HEK293 (cell line): ENCODE measurements at regions not wholly inside any gene's neighbourhood (a gene's known extent, or its start where the extent isn't known, plus 50 kb on each side); places are given as distances from the start of the nearest gene placed in this dataset.

ENCODE experiments used
- CTCF ChIA-PET: fragments of 350-600 bp; formaldehyde crosslinking; extraction: SDS; loops from one replicate; lab custom pipeline; 2021; ENCODE audit warnings: antibody characterized with exemption; lab: Yijun Ruan, JAX
- POLR2A ChIA-PET: fragments of 300-600 bp; formaldehyde crosslinking; extraction: SDS; loops from one replicate; lab custom pipeline; 2020; ENCODE audit warnings: antibody characterized with exemption, inconsistent platforms; lab: Yijun Ruan, JAX
- H3K27ac ChIP-seq: fragments of 200-500 bp; sonication (Bioruptor generic); 2 replicates; pipeline ENCODE4 v1.5.1; 2014; ENCODE audit warnings: low read depth, low read length, control low read depth, inconsistent platforms; ENCODE audit errors: extremely low read depth
- H3K36me3 ChIP-seq, 2 experiments: fragments of 200-500 bp in 1 of 2; sonication (Bioruptor generic) in 1 of 2; 1 replicate in 1 of 2; 2 replicates in 1 of 2; pipeline ENCODE4 v1.5.1; 2014 to 2017; ENCODE audit warnings: inconsistent platforms in 2 of 2, low read length in 2 of 2; ENCODE audit not compliant: control insufficient read depth in 2 of 2, insufficient read depth in 1 of 2
- H3K4me1 ChIP-seq: fragments of 200-500 bp; sonication (Bioruptor generic); 2 replicates; pipeline ENCODE4 v1.5.1; 2014; ENCODE audit warnings: mild to moderate bottlenecking, low read length, inconsistent platforms; ENCODE audit not compliant: control insufficient read depth, insufficient read depth
- H3K4me3 ChIP-seq: 2 replicates; pipeline ENCODE4 v1.5.1; 2011; ENCODE audit warnings: low read depth, mild to moderate bottlenecking, control low read depth, low read length, moderate library complexity
- H3K9me3 ChIP-seq: fragments of 200-500 bp; sonication (Bioruptor generic); 2 replicates; pipeline ENCODE4 v1.5.1; 2014; ENCODE audit warnings: low read depth, low read length, inconsistent platforms; ENCODE audit not compliant: control insufficient read depth, insufficient read depth
- FEZF1 ChIP-seq: fragments of 450-650 bp; formaldehyde crosslinking; IDR thresholded peaks from 2 replicates; pipeline ENCODE4 v1.5.1; 2016; ENCODE audit warnings: missing biosample characterization, missing genetic modification characterization
- GFI1B ChIP-seq: fragments of 450-650 bp; formaldehyde crosslinking; IDR thresholded peaks from 2 replicates; pipeline ENCODE4 v1.5.1; 2016; ENCODE audit warnings: missing biosample characterization, missing genetic modification characterization
- KLF9 ChIP-seq: fragments of 450-650 bp; formaldehyde crosslinking; IDR thresholded peaks from 2 replicates; pipeline ENCODE4 v1.5.1; 2016; ENCODE audit warnings: missing biosample characterization, missing genetic modification characterization, low read depth
- PRDM6 ChIP-seq: fragments of 450-650 bp; formaldehyde crosslinking; IDR thresholded peaks from 2 replicates; pipeline ENCODE4 v1.5.1; 2017; ENCODE audit warnings: missing biosample characterization, missing genetic modification characterization
- ZEB2 ChIP-seq: fragments of 450-650 bp; formaldehyde crosslinking; IDR thresholded peaks from 2 replicates; pipeline ENCODE4 v1.5.1; 2016; ENCODE audit warnings: missing biosample characterization, missing genetic modification characterization
- ZNF157 ChIP-seq: fragments of 450-650 bp; formaldehyde crosslinking; IDR thresholded peaks from 2 replicates; pipeline ENCODE4 v1.5.1; 2016; ENCODE audit warnings: missing biosample characterization, missing genetic modification characterization
- ZNF433 ChIP-seq: fragments of 450-650 bp; formaldehyde crosslinking; IDR thresholded peaks from 2 replicates; pipeline ENCODE4 v1.5.1; 2016; ENCODE audit warnings: missing biosample characterization, missing genetic modification characterization, low read depth
- ZNF521 ChIP-seq: fragments of 450-650 bp; formaldehyde crosslinking; IDR thresholded peaks from 2 replicates; pipeline ENCODE4 v1.5.1; 2017; ENCODE audit warnings: missing biosample characterization, mild to moderate bottlenecking, missing genetic modification characterization
- ZNF704 ChIP-seq: fragments of 450-650 bp; formaldehyde crosslinking; IDR thresholded peaks from 2 replicates; pipeline ENCODE4 v1.5.1; 2016; ENCODE audit warnings: missing biosample characterization, missing genetic modification characterization
- TF ChIP-seq, protein P1 (sequence below): fragments of 450-650 bp; formaldehyde crosslinking; IDR thresholded peaks from 2 replicates; pipeline ENCODE4 v1.5.1; 2017; ENCODE audit warnings: missing biosample characterization, mild to moderate bottlenecking, missing genetic modification characterization, moderate library complexity
- TF ChIP-seq, protein P2 (sequence below): fragments of 450-650 bp; formaldehyde crosslinking; IDR thresholded peaks from 2 replicates; pipeline ENCODE4 v1.5.1; 2016; ENCODE audit warnings: missing biosample characterization, missing genetic modification characterization, low read depth
- TF ChIP-seq, protein P3 (sequence below): fragments of 450-650 bp; formaldehyde crosslinking; conservative IDR thresholded peaks from 2 replicates; pipeline ENCODE4 v1.5.1; 2016; ENCODE audit warnings: low read depth, missing biosample characterization, missing genetic modification characterization

DNA sequence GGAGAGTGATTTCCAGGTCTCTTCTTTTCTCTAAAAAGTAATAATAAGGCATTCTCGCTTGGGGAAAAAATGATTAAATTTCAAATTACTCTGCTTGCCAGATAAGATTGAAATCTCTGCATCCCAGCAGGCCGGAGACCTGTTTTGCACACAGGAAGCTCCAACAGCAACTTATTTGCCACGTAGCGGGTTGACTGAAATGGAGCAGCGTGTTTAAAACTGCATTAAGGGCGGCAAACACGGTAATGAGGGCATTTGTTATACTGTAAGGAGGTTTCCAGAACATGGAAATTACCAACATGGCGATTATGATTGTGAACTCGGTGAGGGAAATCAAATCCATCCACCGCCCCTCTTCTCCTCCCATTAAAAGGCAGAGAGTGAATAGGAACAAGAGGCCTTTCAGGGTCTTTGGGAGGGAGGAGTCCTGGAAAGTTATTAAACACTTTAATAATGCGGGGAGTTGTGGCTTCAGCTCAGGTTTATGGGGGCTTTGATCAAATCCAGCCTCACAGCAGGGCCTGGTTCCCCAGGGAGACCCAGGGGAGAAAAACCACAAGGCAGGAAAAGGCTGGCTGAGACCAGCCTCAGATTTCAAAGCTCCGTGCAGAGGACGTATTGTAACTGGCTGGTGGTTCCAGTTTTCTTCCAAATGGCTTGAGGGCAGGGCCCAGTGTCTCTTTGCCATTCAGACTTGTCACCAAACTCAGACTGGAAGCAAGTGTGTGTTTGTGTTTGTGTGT, 242.3 kb downstream of the TLE3 start (continued):
- no peak for TF ChIP-seq ZNF704 (tag by site-specific recombination)
- no peak for TF ChIP-seq ZNF157 (tag by site-specific recombination)
- TF ChIP-seq ZNF433, result no peak
- peak; percentile 100 for TF ChIP-seq FEZF1 (tag by site-specific recombination)
- TF ChIP-seq ZEB2, result no peak
- no peak for TF ChIP-seq ZNF521 (tag by site-specific recombination)
- TF ChIP-seq KLF9 (tag by site-specific recombination), result no peak
- TF ChIP-seq, protein P1, sequence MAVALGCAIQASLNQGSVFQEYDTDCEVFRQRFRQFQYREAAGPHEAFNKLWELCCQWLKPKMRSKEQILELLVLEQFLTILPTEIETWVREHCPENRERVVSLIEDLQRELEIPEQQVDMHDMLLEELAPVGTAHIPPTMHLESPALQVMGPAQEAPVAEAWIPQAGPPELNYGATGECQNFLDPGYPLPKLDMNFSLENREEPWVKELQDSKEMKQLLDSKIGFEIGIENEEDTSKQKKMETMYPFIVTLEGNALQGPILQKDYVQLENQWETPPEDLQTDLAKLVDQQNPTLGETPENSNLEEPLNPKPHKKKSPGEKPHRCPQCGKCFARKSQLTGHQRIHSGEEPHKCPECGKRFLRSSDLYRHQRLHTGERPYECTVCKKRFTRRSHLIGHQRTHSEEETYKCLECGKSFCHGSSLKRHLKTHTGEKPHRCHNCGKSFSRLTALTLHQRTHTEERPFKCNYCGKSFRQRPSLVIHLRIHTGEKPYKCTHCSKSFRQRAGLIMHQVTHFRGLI, result no peak
- TF ChIP-seq PRDM6 (tag by site-specific recombination), result peak; percentile 83

DNA sequence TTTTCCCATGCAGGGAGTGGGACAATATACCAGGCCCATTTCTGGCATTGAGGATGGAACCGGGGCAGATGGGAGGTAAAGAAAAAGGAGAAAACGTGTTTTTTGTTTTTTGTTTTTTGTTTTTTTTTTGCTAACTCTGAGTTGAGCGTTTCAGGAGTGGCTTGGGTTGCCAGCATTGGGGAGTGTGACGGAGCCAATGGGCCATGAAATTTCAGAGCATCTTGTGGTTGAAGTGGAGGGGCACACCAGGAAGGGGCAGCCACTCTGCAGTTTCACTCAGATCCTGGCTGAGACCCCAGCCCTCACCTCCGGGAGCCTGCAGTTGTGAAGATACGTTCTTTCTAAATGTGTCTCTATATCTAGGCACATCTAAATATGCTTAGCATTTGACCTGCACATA, 240.5 kb downstream of the TLE3 start:
- no peaks in the 10 kb centered on the region for H3K9me3 ChIP-seq
- H3K4me3 ChIP-seq, result no peak overlapping the region
- TF ChIP-seq, protein P2, sequence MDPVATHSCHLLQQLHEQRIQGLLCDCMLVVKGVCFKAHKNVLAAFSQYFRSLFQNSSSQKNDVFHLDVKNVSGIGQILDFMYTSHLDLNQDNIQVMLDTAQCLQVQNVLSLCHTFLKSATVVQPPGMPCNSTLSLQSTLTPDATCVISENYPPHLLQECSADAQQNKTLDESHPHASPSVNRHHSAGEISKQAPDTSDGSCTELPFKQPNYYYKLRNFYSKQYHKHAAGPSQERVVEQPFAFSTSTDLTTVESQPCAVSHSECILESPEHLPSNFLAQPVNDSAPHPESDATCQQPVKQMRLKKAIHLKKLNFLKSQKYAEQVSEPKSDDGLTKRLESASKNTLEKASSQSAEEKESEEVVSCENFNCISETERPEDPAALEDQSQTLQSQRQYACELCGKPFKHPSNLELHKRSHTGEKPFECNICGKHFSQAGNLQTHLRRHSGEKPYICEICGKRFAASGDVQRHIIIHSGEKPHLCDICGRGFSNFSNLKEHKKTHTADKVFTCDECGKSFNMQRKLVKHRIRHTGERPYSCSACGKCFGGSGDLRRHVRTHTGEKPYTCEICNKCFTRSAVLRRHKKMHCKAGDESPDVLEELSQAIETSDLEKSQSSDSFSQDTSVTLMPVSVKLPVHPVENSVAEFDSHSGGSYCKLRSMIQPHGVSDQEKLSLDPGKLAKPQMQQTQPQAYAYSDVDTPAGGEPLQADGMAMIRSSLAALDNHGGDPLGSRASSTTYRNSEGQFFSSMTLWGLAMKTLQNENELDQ, result no peak
- TF ChIP-seq, protein P3, sequence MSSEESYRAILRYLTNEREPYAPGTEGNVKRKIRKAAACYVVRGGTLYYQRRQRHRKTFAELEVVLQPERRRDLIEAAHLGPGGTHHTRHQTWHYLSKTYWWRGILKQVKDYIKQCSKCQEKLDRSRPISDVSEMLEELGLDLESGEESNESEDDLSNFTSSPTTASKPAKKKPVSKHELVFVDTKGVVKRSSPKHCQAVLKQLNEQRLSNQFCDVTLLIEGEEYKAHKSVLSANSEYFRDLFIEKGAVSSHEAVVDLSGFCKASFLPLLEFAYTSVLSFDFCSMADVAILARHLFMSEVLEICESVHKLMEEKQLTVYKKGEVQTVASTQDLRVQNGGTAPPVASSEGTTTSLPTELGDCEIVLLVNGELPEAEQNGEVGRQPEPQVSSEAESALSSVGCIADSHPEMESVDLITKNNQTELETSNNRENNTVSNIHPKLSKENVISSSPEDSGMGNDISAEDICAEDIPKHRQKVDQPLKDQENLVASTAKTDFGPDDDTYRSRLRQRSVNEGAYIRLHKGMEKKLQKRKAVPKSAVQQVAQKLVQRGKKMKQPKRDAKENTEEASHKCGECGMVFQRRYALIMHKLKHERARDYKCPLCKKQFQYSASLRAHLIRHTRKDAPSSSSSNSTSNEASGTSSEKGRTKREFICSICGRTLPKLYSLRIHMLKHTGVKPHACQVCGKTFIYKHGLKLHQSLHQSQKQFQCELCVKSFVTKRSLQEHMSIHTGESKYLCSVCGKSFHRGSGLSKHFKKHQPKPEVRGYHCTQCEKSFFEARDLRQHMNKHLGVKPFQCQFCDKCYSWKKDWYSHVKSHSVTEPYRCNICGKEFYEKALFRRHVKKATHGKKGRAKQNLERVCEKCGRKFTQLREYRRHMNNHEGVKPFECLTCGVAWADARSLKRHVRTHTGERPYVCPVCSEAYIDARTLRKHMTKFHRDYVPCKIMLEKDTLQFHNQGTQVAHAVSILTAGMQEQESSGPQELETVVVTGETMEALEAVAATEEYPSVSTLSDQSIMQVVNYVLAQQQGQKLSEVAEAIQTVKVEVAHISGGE (tag by site-specific recombination), result no peak
- no peak for TF ChIP-seq GFI1B (tag by site-specific recombination)
- TF ChIP-seq, all 188 proteins: peak for 0
- Histone ChIP-seq H3K27ac (no peak overlapping the region), H3K4me1 (peaks cover 17% of the 10 kb centered on the region), H3K36me3 (no peaks in the 10 kb centered on the region)
- ChIA-PET POLR2A (no interaction called here), CTCF (no interaction called here)
